ENCODE measurements at regions not wholly inside any gene's neighbourhood (a gene's known extent, or its start where the extent isn't known, plus 50 kb on each side); places are given as distances from the start of the nearest gene placed in this dataset.

GRCh38 chr1:163585796-163586195 lies 264.0 kb downstream of the NUF2 start:
- H3K9me3 ChIP-seq (ENCODE audit: low read length) = no peaks in the 10 kb centered on the region
- TF ChIP-seq CTCF (IDR thresholded peaks at IDR 0.05; ENCODE audit: poor library complexity, severe bottlenecking) (no peak), MXI1 (conservative IDR thresholded peaks at IDR 0.05; ENCODE audit: poor library complexity, severe bottlenecking) (no peak), POLR2AphosphoS5 (IDR thresholded peaks at IDR 0.05) (no peak), TAF1 (IDR thresholded peaks at IDR 0.05; ENCODE audit: low read depth) (no peak), SMC3 (conservative IDR thresholded peaks at IDR 0.05; ENCODE audit: poor library complexity) (no peak), RAD21 (conservative IDR thresholded peaks at IDR 0.05) (no peak), EZH2 (IDR thresholded peaks at IDR 0.05; ENCODE audit: borderline replicate concordance, insufficient read depth, low read length, poor library complexity, severe bottlenecking) (no peak), EP300 (conservative IDR thresholded peaks at IDR 0.05; ENCODE audit: poor library complexity, severe bottlenecking) (no peak)
- TF ChIP-seq, protein P1, sequence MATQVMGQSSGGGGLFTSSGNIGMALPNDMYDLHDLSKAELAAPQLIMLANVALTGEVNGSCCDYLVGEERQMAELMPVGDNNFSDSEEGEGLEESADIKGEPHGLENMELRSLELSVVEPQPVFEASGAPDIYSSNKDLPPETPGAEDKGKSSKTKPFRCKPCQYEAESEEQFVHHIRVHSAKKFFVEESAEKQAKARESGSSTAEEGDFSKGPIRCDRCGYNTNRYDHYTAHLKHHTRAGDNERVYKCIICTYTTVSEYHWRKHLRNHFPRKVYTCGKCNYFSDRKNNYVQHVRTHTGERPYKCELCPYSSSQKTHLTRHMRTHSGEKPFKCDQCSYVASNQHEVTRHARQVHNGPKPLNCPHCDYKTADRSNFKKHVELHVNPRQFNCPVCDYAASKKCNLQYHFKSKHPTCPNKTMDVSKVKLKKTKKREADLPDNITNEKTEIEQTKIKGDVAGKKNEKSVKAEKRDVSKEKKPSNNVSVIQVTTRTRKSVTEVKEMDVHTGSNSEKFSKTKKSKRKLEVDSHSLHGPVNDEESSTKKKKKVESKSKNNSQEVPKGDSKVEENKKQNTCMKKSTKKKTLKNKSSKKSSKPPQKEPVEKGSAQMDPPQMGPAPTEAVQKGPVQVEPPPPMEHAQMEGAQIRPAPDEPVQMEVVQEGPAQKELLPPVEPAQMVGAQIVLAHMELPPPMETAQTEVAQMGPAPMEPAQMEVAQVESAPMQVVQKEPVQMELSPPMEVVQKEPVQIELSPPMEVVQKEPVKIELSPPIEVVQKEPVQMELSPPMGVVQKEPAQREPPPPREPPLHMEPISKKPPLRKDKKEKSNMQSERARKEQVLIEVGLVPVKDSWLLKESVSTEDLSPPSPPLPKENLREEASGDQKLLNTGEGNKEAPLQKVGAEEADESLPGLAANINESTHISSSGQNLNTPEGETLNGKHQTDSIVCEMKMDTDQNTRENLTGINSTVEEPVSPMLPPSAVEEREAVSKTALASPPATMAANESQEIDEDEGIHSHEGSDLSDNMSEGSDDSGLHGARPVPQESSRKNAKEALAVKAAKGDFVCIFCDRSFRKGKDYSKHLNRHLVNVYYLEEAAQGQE (IDR thresholded peaks at IDR 0.05; ENCODE audit: borderline replicate concordance) = no peak
- no peak overlapping the region for H3K4me2 ChIP-seq (ENCODE audit: low read length)
- no peaks in the 10 kb centered on the region for H4K20me1 ChIP-seq (ENCODE audit: insufficient read depth)
- no peaks in the 10 kb centered on the region for H3K9me2 ChIP-seq (ENCODE audit: insufficient read depth, low read length)
- H3K79me2 ChIP-seq (replicated peaks; ENCODE audit: insufficient read depth, low read length) = no peaks in the 10 kb centered on the region
- no peaks in the 10 kb centered on the region for H3K36me3 ChIP-seq (ENCODE audit: insufficient read depth, low read length)
- H3F3A ChIP-seq (ENCODE audit: insufficient read depth, low read length, poor library complexity, severe bottlenecking) = no peaks in the 10 kb centered on the region
- no peak overlapping the region for H3K4me3 ChIP-seq (ENCODE audit: low read length)
- H3K9ac ChIP-seq (ENCODE audit: low read length) = no peak overlapping the region
- H2AFZ ChIP-seq (ENCODE audit: low read depth, low read length) = no peak overlapping the region
- no peak overlapping the region for H3K27ac ChIP-seq (ENCODE audit: low read length)
- H3K27me3 ChIP-seq (ENCODE audit: insufficient read depth, low read depth, low read length) = no peaks in the 10 kb centered on the region

- H3K9me2 ChIP-seq (ENCODE audit: insufficient read depth, low read length) = no peaks in the 10 kb centered on the region
- H3K79me2 ChIP-seq (replicated peaks; ENCODE audit: insufficient read depth, low read length) = no peaks in the 10 kb centered on the region
- H3K9me3 ChIP-seq (ENCODE audit: low read length) = no peaks in the 10 kb centered on the region
- TF ChIP-seq RAD21 (conservative IDR thresholded peaks at IDR 0.05) = no peak
- TF ChIP-seq POLR2AphosphoS5 (IDR thresholded peaks at IDR 0.05) = no peak
- no peaks in the 10 kb centered on the region for H3F3A ChIP-seq (ENCODE audit: insufficient read depth, low read length, poor library complexity, severe bottlenecking)
- no peaks in the 10 kb centered on the region for H3K36me3 ChIP-seq (ENCODE audit: insufficient read depth, low read length)
- no peaks in the 10 kb centered on the region for H4K20me1 ChIP-seq (ENCODE audit: insufficient read depth)
- no peak overlapping the region for H3K9ac ChIP-seq (ENCODE audit: low read length)
- no peak overlapping the region for H3K4me2 ChIP-seq (ENCODE audit: low read length)
- no peaks in the 10 kb centered on the region for H3K27me3 ChIP-seq (ENCODE audit: insufficient read depth, low read depth, low read length)
- no peak overlapping the region for H3K27ac ChIP-seq (ENCODE audit: low read length)
- H2AFZ ChIP-seq (ENCODE audit: low read depth, low read length) = no peak overlapping the region
- H3K4me3 ChIP-seq (ENCODE audit: low read length) = no peak overlapping the region
Observed at GRCh38 chr1:163588796-163589195, 267.0 kb downstream of the NUF2 start.

GRCh38 chr1:163589735-163590134 lies 268.0 kb downstream of the NUF2 start:
- Histone ChIP-seq H2AFZ (ENCODE audit: low read depth, low read length) (no peak overlapping the region), H3K27ac (ENCODE audit: low read length) (no peak overlapping the region), H3K9me3 (ENCODE audit: low read length) (no peaks in the 10 kb centered on the region), H3K4me3 (ENCODE audit: low read length) (no peak overlapping the region), H3K9me2 (ENCODE audit: insufficient read depth, low read length) (no peaks in the 10 kb centered on the region), H3K9ac (ENCODE audit: low read length) (no peak overlapping the region), H3K27me3 (ENCODE audit: insufficient read depth, low read depth, low read length) (no peaks in the 10 kb centered on the region), H4K20me1 (ENCODE audit: insufficient read depth) (no peaks in the 10 kb centered on the region), H3K79me2 (replicated peaks; ENCODE audit: insufficient read depth, low read length) (no peaks in the 10 kb centered on the region), H3K36me3 (ENCODE audit: insufficient read depth, low read length) (no peaks in the 10 kb centered on the region), H3F3A (ENCODE audit: insufficient read depth, low read length, poor library complexity, severe bottlenecking) (no peaks in the 10 kb centered on the region), H3K4me2 (ENCODE audit: low read length) (no peak overlapping the region)
- no peak for TF ChIP-seq RAD21 (conservative IDR thresholded peaks at IDR 0.05)
- TF ChIP-seq MXI1 (conservative IDR thresholded peaks at IDR 0.05; ENCODE audit: poor library complexity, severe bottlenecking) = no peak
- no peak for TF ChIP-seq TAF1 (IDR thresholded peaks at IDR 0.05; ENCODE audit: low read depth)
- no peak for TF ChIP-seq POLR2AphosphoS5 (IDR thresholded peaks at IDR 0.05)
- TF ChIP-seq, protein P1 (IDR thresholded peaks at IDR 0.05; ENCODE audit: borderline replicate concordance) = no peak
- no peak for TF ChIP-seq CTCF (IDR thresholded peaks at IDR 0.05; ENCODE audit: poor library complexity, severe bottlenecking)
- TF ChIP-seq SMC3 (conservative IDR thresholded peaks at IDR 0.05; ENCODE audit: poor library complexity) = no peak
- no peak for TF ChIP-seq EP300 (conservative IDR thresholded peaks at IDR 0.05; ENCODE audit: poor library complexity, severe bottlenecking)
- TF ChIP-seq EZH2 (IDR thresholded peaks at IDR 0.05; ENCODE audit: borderline replicate concordance, insufficient read depth, low read length, poor library complexity, severe bottlenecking) = no peak

Measured in neural cell (in vitro differentiated cells).